IMR-90 (cell line): ENCODE measurements at regions not wholly inside any gene's neighbourhood (a gene's known extent, or its start where the extent isn't known, plus 50 kb on each side); places are given as distances from the start of the nearest gene placed in this dataset.
A peak's percentile ranks its signal among the peaks of the same experiment; 100 is the strongest.

ENCODE experiments used
- ATAC-seq: fragments of 200-7000 bp; cut with Tn5 transposase; 2 replicates; pipeline ENCODE4 v1.9.1; 2020; ENCODE audit warnings: low read depth, mild to moderate bottlenecking, moderate library complexity
- BruUV-seq: library from RNA; stranded (reverse); fragments of 400-500 nt; replicated peaks from 2 replicates; lab custom pipeline; 2021; lab: Mats Ljungman, UMichigan
- CTCF ChIA-PET: fragments of 300-600 bp; formaldehyde crosslinking; extraction: SDS; loops from one replicate; lab custom pipeline; 2021; ENCODE audit warnings: antibody characterized with exemption; lab: Yijun Ruan, JAX
- POLR2A ChIA-PET: fragments of 300-600 bp; sonication (Branson Sonifier 250); formaldehyde crosslinking; loops from one replicate; lab custom pipeline; 2022; ENCODE audit warnings: antibody characterized with exemption; ENCODE audit not compliant: unreplicated experiment; lab: Charles Lee
- DNase-seq: peaks from one replicate; pipeline ENCODE4 v3.0.0; 2013
- H2AFZ ChIP-seq: replicated peaks from 2 replicates; pipeline ENCODE3; 2013; ENCODE audit warnings: low read length, mild to moderate bottlenecking; ENCODE audit not compliant: poor library complexity
- H2AK5ac ChIP-seq: 2 replicates; pipeline ENCODE4 v1.6.1; 2013; ENCODE audit warnings: low read depth, low read length, inconsistent platforms
- H2AK9ac ChIP-seq: replicated peaks from 2 replicates; pipeline ENCODE3; 2013; ENCODE audit warnings: mild to moderate bottlenecking, low read depth, low read length, moderate library complexity; ENCODE audit not compliant: poor library complexity
- H2BK120ac ChIP-seq: 2 replicates; pipeline ENCODE4 v1.6.1; 2013; ENCODE audit warnings: low read depth, low read length, inconsistent platforms
- H2BK15ac ChIP-seq: 3 replicates; pipeline ENCODE4 v1.6.1; 2013; ENCODE audit warnings: low read depth, low read length, inconsistent platforms
- H2BK20ac ChIP-seq: 2 replicates; pipeline ENCODE4 v1.6.1; 2013; ENCODE audit warnings: low read depth, mild to moderate bottlenecking, inconsistent platforms, low read length, moderate library complexity
- H2BK5ac ChIP-seq: 2 replicates; pipeline ENCODE4 v1.6.1; 2013; ENCODE audit warnings: mild to moderate bottlenecking, low read depth, low read length, inconsistent platforms; ENCODE audit not compliant: poor library complexity, severe bottlenecking
- H3K14ac ChIP-seq: replicated peaks from 2 replicates; pipeline ENCODE4 v1.6.1; 2013; ENCODE audit warnings: low read depth, low read length, inconsistent platforms
- H3K18ac ChIP-seq: 2 replicates; pipeline ENCODE4 v1.6.1; 2013; ENCODE audit warnings: low read depth, low read length, control low read depth
- H3K23ac ChIP-seq: 2 replicates; pipeline ENCODE4 v1.6.1; 2013; ENCODE audit warnings: low read depth, low read length, inconsistent platforms
- H3K27ac ChIP-seq: 2 replicates; pipeline ENCODE4 v1.5.1; 2013; ENCODE audit warnings: mild to moderate bottlenecking, control low read depth, low read length; ENCODE audit not compliant: insufficient read depth
- H3K27me3 ChIP-seq: 2 replicates; pipeline ENCODE4 v1.6.1; 2013; ENCODE audit warnings: low read length; ENCODE audit not compliant: control insufficient read depth, insufficient read depth
- H3K36me3 ChIP-seq: 2 replicates; pipeline ENCODE4 v1.6.1; 2013; ENCODE audit warnings: low read length, mixed read lengths; ENCODE audit not compliant: control insufficient read depth, insufficient read depth
- H3K4ac ChIP-seq: 2 replicates; pipeline ENCODE4 v1.6.1; 2013; ENCODE audit warnings: low read depth, low read length, inconsistent platforms
- H3K4me1 ChIP-seq: 2 replicates; pipeline ENCODE4 v1.6.1; 2013; ENCODE audit warnings: low read length, mixed read lengths; ENCODE audit not compliant: control insufficient read depth, insufficient read depth
- H3K4me2 ChIP-seq: 2 replicates; pipeline ENCODE4 v1.6.1; 2013; ENCODE audit warnings: low read depth, mild to moderate bottlenecking, control low read depth, low read length, moderate library complexity
- H3K4me3 ChIP-seq: 2 replicates; pipeline ENCODE4 v1.5.1; 2013; ENCODE audit warnings: low read depth, mild to moderate bottlenecking, control low read depth, low read length, moderate library complexity; ENCODE audit not compliant: insufficient read depth
- H3K56ac ChIP-seq: 2 replicates; pipeline ENCODE4 v1.6.1; 2013; ENCODE audit warnings: low read length, inconsistent platforms; ENCODE audit not compliant: insufficient read depth; ENCODE audit errors: extremely low read depth
- H3K79me1 ChIP-seq, 2 experiments: 2 replicates each; pipeline ENCODE4 v1.6.1; 2013; ENCODE audit warnings: low read length in 2 of 2, inconsistent platforms in 1 of 2, low read depth in 1 of 2
- H3K9ac ChIP-seq: 2 replicates; pipeline ENCODE4 v1.6.1; 2013; ENCODE audit warnings: low read depth, low read length, control low read depth
- H3K9me1 ChIP-seq: 2 replicates; pipeline ENCODE4 v1.6.1; 2013; ENCODE audit warnings: low read length, inconsistent platforms; ENCODE audit not compliant: insufficient read depth
- H3K9me3 ChIP-seq: 2 replicates; pipeline ENCODE4 v1.6.1; 2013; ENCODE audit warnings: low read length; ENCODE audit not compliant: control insufficient read depth, insufficient read depth
- H4K20me1 ChIP-seq: 2 replicates; pipeline ENCODE4 v1.6.1; 2013; ENCODE audit warnings: low read length, inconsistent platforms; ENCODE audit not compliant: insufficient read depth
- H4K5ac ChIP-seq: 2 replicates; pipeline ENCODE4 v1.6.1; 2013; ENCODE audit warnings: mild to moderate bottlenecking, low read depth, low read length, control low read depth
- H4K8ac ChIP-seq, 2 experiments: 2 replicates each; pipeline ENCODE4 v1.6.1; 2013; ENCODE audit warnings: low read depth in 2 of 2, low read length in 2 of 2, control low read depth in 1 of 2, inconsistent platforms in 1 of 2
- H4K91ac ChIP-seq: 2 replicates; pipeline ENCODE4 v1.6.1; 2013; ENCODE audit warnings: low read depth, low read length, inconsistent platforms; ENCODE audit not compliant: insufficient read depth
- CEBPB ChIP-seq: IDR thresholded peaks from 2 replicates; pipeline ENCODE4 v1.6.1; 2012; ENCODE audit warnings: low read depth, low read length, improper control_type of control experiment
- ELK1 ChIP-seq: fragments of 150-350 bp; IDR thresholded peaks from 2 replicates; pipeline ENCODE4 v1.6.1; 2016; ENCODE audit warnings: low read depth, mild to moderate bottlenecking, low read length, moderate library complexity, borderline replicate concordance
- USF2 ChIP-seq: fragments of 150-350 bp; IDR thresholded peaks from 2 replicates; pipeline ENCODE4 v1.6.1; 2017; ENCODE audit warnings: mild to moderate bottlenecking, antibody characterized with exemption, low read length, low read depth
- WGBS, 2 experiments: methylation state at CpG; one replicate each; pipeline versions ENCODE4 v1.1.5 to v1.1.7; 2013; ENCODE audit warnings: missing lambda C conversion rate in 2 of 2; ENCODE audit not compliant: insufficient read length in 1 of 2; ENCODE audit errors: extremely low coverage in 2 of 2; 5-methylcytosine and 5-hydroxymethylcytosine counted together
- dilution Hi-C: fragments of 300-500 bp; cut with HindIII; formaldehyde crosslinking; loops from one replicate; pipeline ENCODE4 v1.14.3; 2018; ENCODE audit warnings: low sequenced_read_pairs; ENCODE audit not compliant: unreplicated experiment
- in situ Hi-C: fragments of 300-500 bp; cut with MboI; formaldehyde crosslinking; loops from 3 replicates; pipeline ENCODE4 v1.14.3; 2019; ENCODE audit warnings: low sequenced_read_pairs, inconsistent platforms, mixed read lengths
- intact Hi-C: fragments of 100-400 bp; cut with micrococcal nuclease; formaldehyde crosslinking; loops from 2 replicates; pipeline ENCODE4 v1.10.0; 2022

GRCh38 chr3:34008836-34009809 is 210.7 kb downstream of the PDCD6IP start:
- H3K18ac ChIP-seq: peak overlapping the region; percentile 53; the same call in 1 of the 2 replicates
- DNase-seq (peak; percentile 47), ATAC-seq (no peak)
- POLR2A ChIA-PET: no interaction called here
- peak overlapping the region; percentile 94 for H2BK5ac ChIP-seq
- H3K23ac ChIP-seq: no peak overlapping the region
- peak overlapping the region; percentile 34 for H2AK9ac ChIP-seq
- H2BK15ac ChIP-seq: peak overlapping the region; percentile 71; the same call in 1 of the 3 replicates
- no peak overlapping the region for H3K4me3 ChIP-seq
- H3K4me2 ChIP-seq: no peak overlapping the region
- peak overlapping the region; percentile 46; the same call in 1 of the 2 replicates for H4K5ac ChIP-seq
- H3K27me3 ChIP-seq: no peaks in the 10 kb centered on the region
- TF ChIP-seq ELK1 (no peak), USF2 (no peak), CEBPB (no peak)
- H2AK5ac ChIP-seq: no peak overlapping the region; the same call in 1 of the 2 replicates
- H3K9ac ChIP-seq: no peak overlapping the region
- H3K4me1 ChIP-seq: peaks cover 41% of the 10 kb centered on the region
- H3K27ac ChIP-seq: no peak overlapping the region
- H3K14ac ChIP-seq: peak overlapping the region; percentile 33; the same call in 1 of the 2 replicates
- peak overlapping the region; percentile 89 for H2BK20ac ChIP-seq
- dilution Hi-C loops: no loop called here
- no peaks in the 10 kb centered on the region for H3K36me3 ChIP-seq
- in situ Hi-C loops: no loop called here
- no TSS peak for BruUV-seq
- H4K8ac ChIP-seq: peak overlapping the region in 1 of 2 experiments; percentile 96; a peak in 3 of 4 replicates
- intact Hi-C loops: no loop called here
- peak overlapping the region; percentile 77; the same call in 1 of the 2 replicates for H4K91ac ChIP-seq
- H3K9me3 ChIP-seq: no peaks in the 10 kb centered on the region
- no peak overlapping the region for H3K56ac ChIP-seq
- CTCF ChIA-PET: interaction anchor here (1.2 kb wide), 1 partner anchor 251 kb away, joined by 3 read pairs; no protein-coding TSS in a partner anchor
- no peaks in the 10 kb centered on the region for H4K20me1 ChIP-seq
- WGBS, 2 experiments: no CpG with 5 or more reads among the region's 2 CpGs
- H3K9me1 ChIP-seq: peaks cover 36% of the 10 kb centered on the region
- peaks cover 0 to 3% of the 10 kb centered on the region in 2 experiments; a peak in 1 of 4 replicates for H3K79me1 ChIP-seq
- peak overlapping the region; percentile 62; the same call in 1 of the 2 replicates for H3K4ac ChIP-seq
- H2AFZ ChIP-seq: no peak overlapping the region
- H2BK120ac ChIP-seq: peak overlapping the region; percentile 99
